DND-41 (cell line): ENCODE measurements at regions not wholly inside any gene's neighbourhood (a gene's known extent, or its start where the extent isn't known, plus 50 kb on each side); places are given as distances from the start of the nearest gene placed in this dataset.
"Not testable (repeated sequence)": the region's sequence is repeated elsewhere in the genome, so short reads cannot be mapped to it uniquely, and the experiment has no call there.

ENCODE experiments used
- ATAC-seq: fragments of 200-7000 bp; cut with Tn5 transposase; 3 replicates; pipeline ENCODE4 v1.9.1; 2021; ENCODE audit warnings: low read depth; ENCODE audit not compliant: insufficient read depth
- DNase-seq: peaks from one replicate; pipeline ENCODE4 v3.0.0-alpha.2; 2020
- H2AFZ ChIP-seq: 2 replicates; pipeline ENCODE4 v1.6.0; 2012; ENCODE audit warnings: low read depth, low read length
- H3K27ac ChIP-seq: 2 replicates; pipeline ENCODE4 v1.5.1; 2012; ENCODE audit warnings: low read length, inconsistent platforms
- H3K27me3 ChIP-seq: fragments of 200-600 bp; sonication (generic); 2 replicates; pipeline ENCODE4 v1.6.0; 2012; ENCODE audit warnings: low read length, mild to moderate bottlenecking, inconsistent platforms; ENCODE audit not compliant: insufficient read depth, poor library complexity
- H3K36me3 ChIP-seq: 2 replicates; pipeline ENCODE4 v1.5.1; 2012; ENCODE audit warnings: low read length, inconsistent platforms; ENCODE audit not compliant: insufficient read depth
- H3K4me1 ChIP-seq: 2 replicates; pipeline ENCODE4 v1.5.1; 2012; ENCODE audit warnings: mild to moderate bottlenecking, low read length; ENCODE audit not compliant: insufficient read depth
- H3K4me2 ChIP-seq: 2 replicates; pipeline ENCODE4 v1.6.0; 2012; ENCODE audit warnings: mild to moderate bottlenecking, moderate library complexity, low read length, inconsistent platforms; ENCODE audit not compliant: insufficient read depth
- H3K4me3 ChIP-seq, 2 experiments: fragments of 200-600 bp in 1 of 2; shearing (Covaris generic) in 1 of 2; 2 replicates each; pipeline ENCODE4 v1.5.1; 2012 to 2016; ENCODE audit warnings: inconsistent platforms in 2 of 2, low read length in 2 of 2, mild to moderate bottlenecking in 2 of 2, low read depth in 1 of 2, moderate library complexity in 1 of 2
- H3K79me2 ChIP-seq: 2 replicates; pipeline ENCODE4 v1.6.0; 2012; ENCODE audit warnings: low read length, inconsistent platforms; ENCODE audit not compliant: insufficient read depth
- H3K9ac ChIP-seq: 2 replicates; pipeline ENCODE4 v1.6.0; 2012; ENCODE audit warnings: low read depth, mild to moderate bottlenecking, inconsistent platforms, low read length, moderate library complexity
- H3K9me3 ChIP-seq: 2 replicates; pipeline ENCODE4 v1.5.1; 2012; ENCODE audit warnings: low read length, moderate library complexity, mild to moderate bottlenecking, inconsistent platforms; ENCODE audit not compliant: insufficient read depth, severe bottlenecking
- H4K20me1 ChIP-seq: 2 replicates; pipeline ENCODE4 v1.6.0; 2012; ENCODE audit warnings: low read length; ENCODE audit not compliant: insufficient read depth
- CTCF ChIP-seq: IDR thresholded peaks from 2 replicates; pipeline ENCODE4 v1.5.1; 2012; ENCODE audit warnings: borderline replicate concordance, low read length, moderate library complexity, mild to moderate bottlenecking; ENCODE audit not compliant: poor library complexity, severe bottlenecking; ENCODE audit errors: extremely low read depth
- EZH2 ChIP-seq: IDR thresholded peaks from 3 replicates; pipeline ENCODE4 v1.6.1; 2012; ENCODE audit warnings: borderline replicate concordance, low read depth, mild to moderate bottlenecking, moderate library complexity, low read length, inconsistent platforms; ENCODE audit not compliant: severe bottlenecking

GRCh38 chrX:96112689-96113088 lies 572.0 kb upstream of the DIAPH2 start:
- Histone ChIP-seq H3K9ac (no peak overlapping the region), H3K4me1 (no peaks in the 10 kb centered on the region), H3K9me3 (no peaks in the 10 kb centered on the region), H3K4me3 (no peak overlapping the region), H3K79me2 (no peaks in the 10 kb centered on the region), H4K20me1 (no peaks in the 10 kb centered on the region), H3K36me3 (no peaks in the 10 kb centered on the region), H3K27me3 (no peaks in the 10 kb centered on the region), H3K27ac (no peak overlapping the region), H2AFZ (no peak overlapping the region), H3K4me2 (no peak overlapping the region)
- ATAC-seq (no peak), DNase-seq (no peak)
- TF ChIP-seq CTCF, result no peak
- no peak for TF ChIP-seq EZH2

- ATAC-seq (no peak), DNase-seq (no peak)
- no peaks in the 10 kb centered on the region for H3K9me3 ChIP-seq
- H3K36me3 ChIP-seq, result no peaks in the 10 kb centered on the region
- TF ChIP-seq EZH2 (no peak), CTCF (no peak)
- H4K20me1 ChIP-seq, result no peaks in the 10 kb centered on the region
- H3K4me2 ChIP-seq, result no peak overlapping the region
- no peak overlapping the region for H3K4me3 ChIP-seq
- no peak overlapping the region for H2AFZ ChIP-seq
- H3K27ac ChIP-seq, result no peak overlapping the region
- no peaks in the 10 kb centered on the region for H3K27me3 ChIP-seq
- H3K9ac ChIP-seq, result no peak overlapping the region
- no peaks in the 10 kb centered on the region for H3K4me1 ChIP-seq
- no peaks in the 10 kb centered on the region for H3K79me2 ChIP-seq
Observed at GRCh38 chrX:96126182-96126581, 558.5 kb upstream of the DIAPH2 start.

- H3K27me3 ChIP-seq, H3K4me3 ChIP-seq, DNase-seq, H3K36me3 ChIP-seq, H3K4me2 ChIP-seq, H3K4me1 ChIP-seq, H3K9ac ChIP-seq, ATAC-seq, H4K20me1 ChIP-seq, H2AFZ ChIP-seq, H3K79me2 ChIP-seq, H3K27ac ChIP-seq, H3K9me3 ChIP-seq: not testable (repeated sequence)
Observed at GRCh38 chrX:96128058-96128457, 556.6 kb upstream of the DIAPH2 start.

GRCh38 chrX:96140796-96141195 lies 543.8 kb upstream of the DIAPH2 start:
- no peak overlapping the region for H2AFZ ChIP-seq
- DNase-seq, result no peak
- no peaks in the 10 kb centered on the region for H3K4me1 ChIP-seq
- TF ChIP-seq CTCF (no peak), EZH2 (no peak)
- no peaks in the 10 kb centered on the region for H3K79me2 ChIP-seq
- H3K9me3 ChIP-seq, result no peaks in the 10 kb centered on the region
- H3K4me2 ChIP-seq, result no peak overlapping the region
- H3K4me3 ChIP-seq, result no peak overlapping the region
- H3K27ac ChIP-seq, result no peak overlapping the region
- no peak overlapping the region for H3K9ac ChIP-seq
- no peaks in the 10 kb centered on the region for H3K36me3 ChIP-seq
- ATAC-seq, result no peak
- no peaks in the 10 kb centered on the region for H3K27me3 ChIP-seq
- no peaks in the 10 kb centered on the region for H4K20me1 ChIP-seq
